BLaER1 (cell line): ENCODE measurements at regions not wholly inside any gene's neighbourhood (a gene's known extent, or its start where the extent isn't known, plus 50 kb on each side); places are given as distances from the start of the nearest gene placed in this dataset.

ENCODE experiments used
- H3K27ac ChIP-seq: shearing (Covaris generic); formaldehyde crosslinking; 2 replicates; pipeline ENCODE4 v1.8.1; 2022
- H3K27me3 ChIP-seq: shearing (Covaris generic); formaldehyde crosslinking; 2 replicates; pipeline ENCODE4 v1.8.1; 2022
- H3K36me3 ChIP-seq: shearing (Covaris generic); formaldehyde crosslinking; 2 replicates; pipeline ENCODE4 v1.8.1; 2022
- H3K4me1 ChIP-seq: shearing (Covaris generic); formaldehyde crosslinking; 2 replicates; pipeline ENCODE4 v1.8.1; 2022
- H3K4me2 ChIP-seq: shearing (Covaris generic); formaldehyde crosslinking; 2 replicates; pipeline ENCODE4 v1.8.1; 2022
- H3K4me3 ChIP-seq: shearing (Covaris generic); formaldehyde crosslinking; 2 replicates; pipeline ENCODE4 v1.8.1; 2022
- H3K9ac ChIP-seq: shearing (Covaris generic); formaldehyde crosslinking; 2 replicates; pipeline ENCODE4 v1.8.1; 2022
- H3K9me3 ChIP-seq: shearing (Covaris generic); formaldehyde crosslinking; 2 replicates; pipeline ENCODE4 v1.8.1; 2022
- H4K20me1 ChIP-seq: shearing (Covaris generic); formaldehyde crosslinking; 2 replicates; pipeline ENCODE4 v1.8.1; 2022
- Cebpa-rat ChIP-seq: shearing (Covaris generic); IDR thresholded peaks from 2 replicates; pipeline ENCODE4 v1.8.1; 2022

- no peak for TF ChIP-seq Cebpa-rat
- Histone ChIP-seq H3K9me3 (peaks cover 18% of the 10 kb centered on the region), H3K4me1 (peaks cover 25% of the 10 kb centered on the region), H3K4me2 (peak overlapping the region; percentile 30), H3K27ac (no peak overlapping the region), H3K36me3 (no peaks in the 10 kb centered on the region), H4K20me1 (no peaks in the 10 kb centered on the region), H3K9ac (no peak overlapping the region), H3K4me3 (no peak overlapping the region), H3K27me3 (no peaks in the 10 kb centered on the region)
Observed at GRCh38 chr9:673966-674526, 167.5 kb upstream of the DMRT1 start.

- TF ChIP-seq Cebpa-rat = no peak
- Histone ChIP-seq H3K27ac (no peak overlapping the region), H3K9ac (no peak overlapping the region), H3K4me3 (no peak overlapping the region), H3K4me2 (no peak overlapping the region), H3K9me3 (0 out of 2 replicates have a peak, but pooled peaks cover under 1% of the 10 kb centered on the region), H3K27me3 (no peaks in the 10 kb centered on the region), H3K36me3 (no peaks in the 10 kb centered on the region), H4K20me1 (no peaks in the 10 kb centered on the region), H3K4me1 (peaks cover 25% of the 10 kb centered on the region)
Observed at GRCh38 chr9:675697-676370, 165.7 kb upstream of the DMRT1 start.

- no peaks in the 10 kb centered on the region for H3K27me3 ChIP-seq
- no peak overlapping the region for H3K4me3 ChIP-seq
- H3K4me2 ChIP-seq = peak overlapping the region; percentile 48
- TF ChIP-seq Cebpa-rat = no peak
- no peaks in the 10 kb centered on the region for H4K20me1 ChIP-seq
- H3K9me3 ChIP-seq = no peaks in the 10 kb centered on the region
- no peaks in the 10 kb centered on the region for H3K36me3 ChIP-seq
- H3K9ac ChIP-seq = no peak overlapping the region
- no peak overlapping the region for H3K27ac ChIP-seq
- peaks cover 25% of the 10 kb centered on the region for H3K4me1 ChIP-seq
Observed at GRCh38 chr9:676780-677438, 164.6 kb upstream of the DMRT1 start.

- H3K9ac ChIP-seq = no peak overlapping the region
- H3K4me1 ChIP-seq = peaks cover 25% of the 10 kb centered on the region
- no peaks in the 10 kb centered on the region for H4K20me1 ChIP-seq
- no peaks in the 10 kb centered on the region for H3K9me3 ChIP-seq
- H3K27me3 ChIP-seq = no peaks in the 10 kb centered on the region
- no peak for TF ChIP-seq Cebpa-rat
- no peak overlapping the region for H3K27ac ChIP-seq
- peak overlapping the region; percentile 48 for H3K4me2 ChIP-seq
- no peak overlapping the region for H3K4me3 ChIP-seq
- no peaks in the 10 kb centered on the region for H3K36me3 ChIP-seq
Observed at GRCh38 chr9:677461-678097, 163.9 kb upstream of the DMRT1 start.

- Histone ChIP-seq H4K20me1 (no peaks in the 10 kb centered on the region), H3K27me3 (no peaks in the 10 kb centered on the region), H3K9me3 (no peaks in the 10 kb centered on the region), H3K9ac (no peak overlapping the region), H3K27ac (no peak overlapping the region), H3K4me1 (peaks cover 20% of the 10 kb centered on the region), H3K4me2 (no peak overlapping the region), H3K4me3 (no peak overlapping the region), H3K36me3 (no peaks in the 10 kb centered on the region)
- TF ChIP-seq Cebpa-rat = no peak
Observed at GRCh38 chr9:678897-679296, 162.6 kb upstream of the DMRT1 start.

- no peaks in the 10 kb centered on the region for H3K36me3 ChIP-seq
- no peak overlapping the region for H3K9ac ChIP-seq
- no peaks in the 10 kb centered on the region for H3K27me3 ChIP-seq
- H3K9me3 ChIP-seq = no peaks in the 10 kb centered on the region
- no peak overlapping the region for H3K4me3 ChIP-seq
- H3K27ac ChIP-seq = no peak overlapping the region
- no peak for TF ChIP-seq Cebpa-rat
- no peaks in the 10 kb centered on the region for H4K20me1 ChIP-seq
- no peak overlapping the region for H3K4me2 ChIP-seq
- peaks cover 14% of the 10 kb centered on the region for H3K4me1 ChIP-seq
Observed at GRCh38 chr9:679462-679861, 162.0 kb upstream of the DMRT1 start.

- H3K9me3 ChIP-seq = no peaks in the 10 kb centered on the region
- no peaks in the 10 kb centered on the region for H3K27me3 ChIP-seq
- H3K9ac ChIP-seq = no peak overlapping the region
- no peaks in the 10 kb centered on the region for H3K36me3 ChIP-seq
- TF ChIP-seq Cebpa-rat = no peak
- no peak overlapping the region for H3K27ac ChIP-seq
- no peak overlapping the region for H3K4me3 ChIP-seq
- no peaks in the 10 kb centered on the region for H4K20me1 ChIP-seq
- H3K4me2 ChIP-seq = no peak overlapping the region
- peaks cover 11% of the 10 kb centered on the region for H3K4me1 ChIP-seq
Observed at GRCh38 chr9:680106-680505, 161.4 kb upstream of the DMRT1 start.

- Histone ChIP-seq H3K36me3 (no peaks in the 10 kb centered on the region), H3K4me3 (no peak overlapping the region), H4K20me1 (no peaks in the 10 kb centered on the region), H3K4me1 (peaks cover 5% of the 10 kb centered on the region), H3K4me2 (no peak overlapping the region), H3K9me3 (no peaks in the 10 kb centered on the region), H3K27ac (no peak overlapping the region), H3K9ac (no peak overlapping the region), H3K27me3 (no peaks in the 10 kb centered on the region)
- TF ChIP-seq Cebpa-rat = no peak
Observed at GRCh38 chr9:682633-683508, 158.6 kb upstream of the DMRT1 start.

GRCh38 chr9:683509-684021 is 157.9 kb upstream of the DMRT1 start:
- Histone ChIP-seq H3K4me1 (peaks cover 9% of the 10 kb centered on the region), H3K4me3 (no peak overlapping the region), H3K4me2 (no peak overlapping the region), H3K9ac (no peak overlapping the region), H3K36me3 (no peaks in the 10 kb centered on the region), H4K20me1 (no peaks in the 10 kb centered on the region), H3K9me3 (no peaks in the 10 kb centered on the region), H3K27ac (no peak overlapping the region), H3K27me3 (no peaks in the 10 kb centered on the region)
- TF ChIP-seq Cebpa-rat = no peak
